Adipocyte (in vitro differentiated cells): ENCODE measurements at regions not wholly inside any gene's neighbourhood (a gene's known extent, or its start where the extent isn't known, plus 50 kb on each side); places are given as distances from the start of the nearest gene placed in this dataset.

Source experiments
- DNase-seq: peaks from one replicate; pipeline ENCODE4 v3.0.0-alpha.2; 2015; ENCODE audit warnings: low read depth
- H3K27me3 ChIP-seq: replicated peaks from 2 replicates; pipeline ENCODE4 v1.7.0; 2013; ENCODE audit warnings: mild to moderate bottlenecking, low read length, moderate library complexity; ENCODE audit not compliant: control insufficient read depth, insufficient read depth
- H3K36me3 ChIP-seq: 2 replicates; pipeline ENCODE4 v1.7.0; 2013; ENCODE audit warnings: low read length, mild to moderate bottlenecking, moderate library complexity; ENCODE audit not compliant: control insufficient read depth, insufficient read depth, severe bottlenecking
- H3K4me1 ChIP-seq: 2 replicates; pipeline ENCODE4 v1.7.0; 2013; ENCODE audit warnings: mild to moderate bottlenecking, low read length, moderate library complexity; ENCODE audit not compliant: control insufficient read depth, insufficient read depth
- H3K4me3 ChIP-seq: 2 replicates; pipeline ENCODE4 v1.7.0; 2013; ENCODE audit warnings: mild to moderate bottlenecking, low read length, moderate library complexity
- H3K9ac ChIP-seq: 2 replicates; pipeline ENCODE4 v1.7.0; 2013; ENCODE audit warnings: mild to moderate bottlenecking, low read length, moderate library complexity
- H3K9me3 ChIP-seq: 2 replicates; pipeline ENCODE4 v1.7.0; 2013; ENCODE audit warnings: mild to moderate bottlenecking, low read length, moderate library complexity; ENCODE audit not compliant: control insufficient read depth

DNA sequence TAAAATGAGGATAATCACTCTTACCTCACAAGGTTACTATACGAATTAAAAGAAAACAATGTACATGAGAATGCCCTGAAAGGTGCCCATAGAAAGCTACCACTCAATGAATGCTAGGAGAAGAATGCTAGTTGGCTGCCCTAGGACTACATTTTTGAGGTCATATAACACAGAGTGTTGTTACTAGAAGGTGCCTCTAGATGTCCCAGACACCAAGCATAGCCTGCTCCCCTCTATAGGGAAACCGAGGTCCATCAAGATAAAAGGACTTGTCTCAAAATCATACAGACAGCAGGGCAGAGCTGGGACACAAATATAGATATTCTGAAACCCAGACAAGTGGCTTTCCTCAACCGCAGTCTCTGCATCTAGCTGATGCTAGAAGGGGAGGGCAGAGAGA is 147.0 kb upstream of the ARHGEF9 start:
- no peak for DNase-seq
- peaks cover 3% of the 10 kb centered on the region for H3K9me3 ChIP-seq
- H3K27me3 ChIP-seq, result peaks cover 16% of the 10 kb centered on the region
- no peaks in the 10 kb centered on the region for H3K4me1 ChIP-seq
- no peak overlapping the region for H3K4me3 ChIP-seq
- no peak overlapping the region for H3K9ac ChIP-seq
- no peaks in the 10 kb centered on the region for H3K36me3 ChIP-seq

- Histone ChIP-seq H3K9ac (no peak overlapping the region), H3K27me3 (peaks cover 15% of the 10 kb centered on the region), H3K9me3 (peaks cover 3% of the 10 kb centered on the region), H3K4me3 (no peak overlapping the region), H3K4me1 (no peaks in the 10 kb centered on the region), H3K36me3 (no peaks in the 10 kb centered on the region)
- DNase-seq, result peak; percentile 33
Measured at GRCh38 chrX:63930140-63930539, 145.1 kb upstream of the ARHGEF9 start.

- Histone ChIP-seq H3K36me3 (no peaks in the 10 kb centered on the region), H3K4me1 (no peaks in the 10 kb centered on the region), H3K27me3 (peaks cover 12% of the 10 kb centered on the region), H3K4me3 (no peak overlapping the region), H3K9ac (no peak overlapping the region), H3K9me3 (peaks cover 3% of the 10 kb centered on the region)
- DNase-seq, result no peak
Measured at GRCh38 chrX:63929608-63930007, 144.6 kb upstream of the ARHGEF9 start.

DNA sequence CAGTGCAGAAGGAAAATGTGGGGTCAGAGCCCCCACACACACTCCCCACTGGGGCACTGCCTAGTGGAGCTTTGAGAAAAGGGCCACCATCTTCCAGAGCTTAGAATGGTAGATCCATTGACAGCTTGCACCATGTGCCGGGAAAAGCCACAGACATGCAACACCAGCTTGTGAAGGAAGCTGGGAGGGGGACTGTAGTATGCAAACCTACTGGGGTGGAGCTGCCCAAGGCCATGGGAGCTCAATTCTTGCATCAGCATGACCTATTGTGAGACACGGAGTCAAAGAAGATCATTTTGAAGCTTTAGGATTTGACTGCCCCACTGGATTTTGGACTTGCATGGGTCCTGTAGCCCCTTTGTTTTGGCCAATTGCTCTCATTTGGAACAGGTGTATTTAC is 142.8 kb upstream of the ARHGEF9 start:
- no peak overlapping the region for H3K4me3 ChIP-seq
- H3K9ac ChIP-seq, result no peak overlapping the region
- H3K36me3 ChIP-seq, result no peaks in the 10 kb centered on the region
- no peaks in the 10 kb centered on the region for H3K4me1 ChIP-seq
- H3K9me3 ChIP-seq, result peaks cover 3% of the 10 kb centered on the region
- peaks cover 12% of the 10 kb centered on the region for H3K27me3 ChIP-seq
- DNase-seq, result no peak

GRCh38 chrX:63922221-63922620 is 137.2 kb upstream of the ARHGEF9 start:
- no peak overlapping the region for H3K9ac ChIP-seq

DNA sequence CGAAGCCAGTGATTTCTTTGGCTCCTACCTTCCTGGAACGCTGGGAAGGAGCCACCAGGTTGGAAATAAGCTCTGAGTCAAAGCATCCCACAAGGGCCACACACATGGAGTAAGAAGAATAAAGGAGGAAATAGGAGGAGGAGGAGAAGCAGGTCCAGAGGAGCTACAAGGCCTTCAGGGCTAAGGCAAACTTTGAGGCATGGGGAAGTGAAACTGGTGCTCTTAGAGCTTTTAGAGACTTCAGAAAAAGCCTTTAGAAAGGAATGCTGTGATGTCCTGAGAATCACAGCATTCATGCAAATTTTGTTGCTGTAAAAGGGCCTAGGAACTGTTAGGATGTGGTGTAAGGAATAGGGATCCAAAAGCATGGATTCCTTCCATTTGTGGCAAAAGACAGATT is 135.9 kb upstream of the ARHGEF9 start:
- Histone ChIP-seq H3K9me3 (peaks cover 13% of the 10 kb centered on the region), H3K4me1 (no peaks in the 10 kb centered on the region), H3K9ac (no peak overlapping the region), H3K36me3 (no peaks in the 10 kb centered on the region), H3K27me3 (peaks cover 4% of the 10 kb centered on the region), H3K4me3 (no peak overlapping the region)
- no peak for DNase-seq

More at GRCh38 chrX:63922221-63922620, 137.2 kb upstream of the ARHGEF9 start:
- peaks cover 13% of the 10 kb centered on the region for H3K9me3 ChIP-seq
- no peak overlapping the region for H3K4me3 ChIP-seq
- H3K27me3 ChIP-seq, result peaks cover 4% of the 10 kb centered on the region
- H3K36me3 ChIP-seq, result no peaks in the 10 kb centered on the region
- DNase-seq, result peak; percentile 61
- no peaks in the 10 kb centered on the region for H3K4me1 ChIP-seq

DNA sequence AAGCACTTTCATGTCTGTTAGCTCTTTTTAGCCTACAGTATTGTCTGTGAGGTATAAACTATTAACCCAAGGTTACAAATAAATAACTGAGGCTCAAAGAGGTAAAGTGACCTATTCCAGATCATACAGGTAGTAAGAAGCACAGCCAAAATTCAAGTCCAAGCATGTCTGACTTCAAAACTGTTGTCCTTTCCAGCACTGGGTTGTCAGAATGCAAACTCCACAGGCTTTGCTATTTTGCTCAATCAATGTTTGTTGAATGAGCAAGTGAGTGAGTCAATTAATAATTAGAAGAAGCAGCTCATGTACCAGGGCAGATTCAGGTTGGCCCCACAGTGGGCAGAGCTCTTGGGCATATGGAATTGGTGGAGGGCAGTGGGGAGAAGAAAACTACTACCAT is 134.1 kb upstream of the ARHGEF9 start:
- Histone ChIP-seq H3K4me3 (no peak overlapping the region), H3K9me3 (peaks cover 23% of the 10 kb centered on the region), H3K4me1 (no peaks in the 10 kb centered on the region), H3K27me3 (peaks cover 4% of the 10 kb centered on the region), H3K9ac (no peak overlapping the region), H3K36me3 (no peaks in the 10 kb centered on the region)
- no peak for DNase-seq

DNA sequence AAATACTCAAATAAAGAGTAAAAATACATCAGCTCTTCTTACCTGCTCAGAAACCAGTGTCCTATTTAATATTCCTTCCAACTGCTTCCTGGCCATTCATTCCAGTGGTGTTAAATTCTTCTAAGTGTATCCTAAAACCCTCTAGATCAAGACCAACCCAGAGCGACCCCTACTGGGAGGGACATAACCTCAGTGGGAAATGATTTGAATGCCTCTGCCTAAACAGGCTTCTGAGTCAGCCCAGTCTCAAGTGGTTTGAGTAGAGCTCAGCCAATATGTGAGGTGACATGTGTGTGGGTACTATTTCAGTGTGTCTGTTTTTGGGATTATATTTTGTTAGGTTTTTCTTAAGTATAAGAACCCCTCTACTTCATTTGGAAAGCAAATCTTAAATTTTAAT is 133.6 kb upstream of the ARHGEF9 start:
- peaks cover 4% of the 10 kb centered on the region for H3K27me3 ChIP-seq
- DNase-seq, result peak; percentile 37
- no peak overlapping the region for H3K4me3 ChIP-seq
- H3K9ac ChIP-seq, result no peak overlapping the region
- H3K4me1 ChIP-seq, result no peaks in the 10 kb centered on the region
- H3K9me3 ChIP-seq, result peaks cover 28% of the 10 kb centered on the region
- H3K36me3 ChIP-seq, result no peaks in the 10 kb centered on the region

GRCh38 chrX:63917296-63917695 is 132.3 kb upstream of the ARHGEF9 start:
- DNase-seq, result no peak
- Histone ChIP-seq H3K4me3 (no peak overlapping the region), H3K9me3 (peaks cover 29% of the 10 kb centered on the region), H3K9ac (no peak overlapping the region), H3K36me3 (no peaks in the 10 kb centered on the region), H3K4me1 (no peaks in the 10 kb centered on the region), H3K27me3 (peaks cover 4% of the 10 kb centered on the region)

GRCh38 chrX:63913719-63914118 is 128.7 kb upstream of the ARHGEF9 start:
- no peak for DNase-seq
- Histone ChIP-seq H3K36me3 (no peaks in the 10 kb centered on the region), H3K9ac (no peak overlapping the region), H3K4me1 (no peaks in the 10 kb centered on the region), H3K4me3 (no peak overlapping the region), H3K27me3 (peaks cover 4% of the 10 kb centered on the region), H3K9me3 (peaks cover 20% of the 10 kb centered on the region)

- H3K36me3 ChIP-seq, result no peaks in the 10 kb centered on the region
- H3K9me3 ChIP-seq, result peaks cover 26% of the 10 kb centered on the region
- H3K4me3 ChIP-seq, result no peak overlapping the region
- no peaks in the 10 kb centered on the region for H3K4me1 ChIP-seq
- H3K9ac ChIP-seq, result no peak overlapping the region
- DNase-seq, result peak; percentile 48
- H3K27me3 ChIP-seq, result no peaks in the 10 kb centered on the region
Measured at GRCh38 chrX:63889001-63889400, 104.0 kb upstream of the ARHGEF9 start.
